Skeletal muscle satellite cell (primary cell): ENCODE measurements at regions not wholly inside any gene's neighbourhood (a gene's known extent, or its start where the extent isn't known, plus 50 kb on each side); places are given as distances from the start of the nearest gene placed in this dataset.
A peak's percentile ranks its signal among the peaks of the same experiment; 100 is the strongest.

Experiments used
- H3K27me3 ChIP-seq: 2 replicates; pipeline ENCODE4 v1.7.0; 2013; ENCODE audit warnings: low read length; ENCODE audit not compliant: control insufficient read depth, insufficient read depth
- H3K36me3 ChIP-seq: 2 replicates; pipeline ENCODE4 v1.7.0; 2013; ENCODE audit warnings: mild to moderate bottlenecking, control low read depth, low read length; ENCODE audit not compliant: insufficient read depth
- H3K4me1 ChIP-seq: 2 replicates; pipeline ENCODE4 v1.7.0; 2013; ENCODE audit warnings: low read length; ENCODE audit not compliant: control insufficient read depth, insufficient read depth
- H3K4me2 ChIP-seq: 2 replicates; pipeline ENCODE4 v1.7.0; 2013; ENCODE audit warnings: mild to moderate bottlenecking, low read length
- H3K4me3 ChIP-seq: 2 replicates; pipeline ENCODE4 v1.7.0; 2013; ENCODE audit warnings: low read length
- H3K9ac ChIP-seq: 2 replicates; pipeline ENCODE4 v1.7.0; 2013; ENCODE audit warnings: mild to moderate bottlenecking, low read depth, low read length, moderate library complexity
- H3K9me3 ChIP-seq: replicated peaks from 2 replicates; pipeline ENCODE4 v1.7.0; 2013; ENCODE audit warnings: mild to moderate bottlenecking, control low read depth, low read length

- Histone ChIP-seq H3K4me2 (peak overlapping the region; percentile 2), H3K4me3 (no peak overlapping the region), H3K36me3 (no peaks in the 10 kb centered on the region), H3K4me1 (peaks cover 29% of the 10 kb centered on the region), H3K27me3 (no peaks in the 10 kb centered on the region), H3K9me3 (no peaks in the 10 kb centered on the region), H3K9ac (no peak overlapping the region)
Measured at GRCh38 chr4:140300271-140300970, 73.0 kb upstream of the SCOC start.

GRCh38 chr4:140298001-140298400, 75.4 kb upstream of the SCOC start:
- Histone ChIP-seq H3K4me2 (no peak overlapping the region), H3K27me3 (peaks cover 4% of the 10 kb centered on the region), H3K9ac (no peak overlapping the region), H3K36me3 (no peaks in the 10 kb centered on the region), H3K4me3 (no peak overlapping the region), H3K4me1 (peaks cover 29% of the 10 kb centered on the region), H3K9me3 (no peaks in the 10 kb centered on the region)

GRCh38 chr4:140297221-140297570, 76.2 kb upstream of the SCOC start:
- Histone ChIP-seq H3K9me3 (no peaks in the 10 kb centered on the region), H3K9ac (no peak overlapping the region), H3K4me3 (no peak overlapping the region), H3K4me2 (peak overlapping the region; percentile 58), H3K4me1 (peaks cover 29% of the 10 kb centered on the region), H3K27me3 (peaks cover 9% of the 10 kb centered on the region), H3K36me3 (no peaks in the 10 kb centered on the region)

- Histone ChIP-seq H3K9me3 (no peaks in the 10 kb centered on the region), H3K27me3 (peaks cover 12% of the 10 kb centered on the region), H3K4me1 (peaks cover 29% of the 10 kb centered on the region), H3K36me3 (no peaks in the 10 kb centered on the region), H3K4me3 (peak overlapping the region; percentile 42), H3K4me2 (peak overlapping the region; percentile 58), H3K9ac (peak overlapping the region; percentile 49)
Measured at GRCh38 chr4:140296335-140297220, 76.9 kb upstream of the SCOC start.

GRCh38 chr4:140293979-140294378, 79.5 kb upstream of the SCOC start:
- Histone ChIP-seq H3K4me1 (peaks cover 15% of the 10 kb centered on the region), H3K4me3 (no peak overlapping the region), H3K9ac (no peak overlapping the region), H3K4me2 (no peak overlapping the region), H3K9me3 (no peaks in the 10 kb centered on the region), H3K36me3 (no peaks in the 10 kb centered on the region), H3K27me3 (peaks cover 36% of the 10 kb centered on the region)

- H3K9ac ChIP-seq = no peak overlapping the region
- H3K4me2 ChIP-seq = no peak overlapping the region
- no peak overlapping the region for H3K4me3 ChIP-seq
- peaks cover 5% of the 10 kb centered on the region for H3K4me1 ChIP-seq
- H3K9me3 ChIP-seq = no peaks in the 10 kb centered on the region
- no peaks in the 10 kb centered on the region for H3K36me3 ChIP-seq
- peaks cover 42% of the 10 kb centered on the region for H3K27me3 ChIP-seq
Measured at GRCh38 chr4:140291259-140291658, 82.2 kb upstream of the SCOC start.

- Histone ChIP-seq H3K4me3 (no peak overlapping the region), H3K9ac (no peak overlapping the region), H3K4me2 (no peak overlapping the region), H3K27me3 (peaks cover 58% of the 10 kb centered on the region), H3K9me3 (no peaks in the 10 kb centered on the region), H3K4me1 (no peaks in the 10 kb centered on the region), H3K36me3 (no peaks in the 10 kb centered on the region)
Measured at GRCh38 chr4:140289486-140289885, 84.0 kb upstream of the SCOC start.

- peaks cover 75% of the 10 kb centered on the region for H3K27me3 ChIP-seq
- no peak overlapping the region for H3K4me3 ChIP-seq
- H3K4me2 ChIP-seq = peak overlapping the region; percentile 48
- no peak overlapping the region for H3K9ac ChIP-seq
- no peaks in the 10 kb centered on the region for H3K36me3 ChIP-seq
- no peaks in the 10 kb centered on the region for H3K9me3 ChIP-seq
- no peaks in the 10 kb centered on the region for H3K4me1 ChIP-seq
Measured at GRCh38 chr4:140286456-140286855, 87.0 kb upstream of the SCOC start.

- H3K27me3 ChIP-seq = peaks cover 64% of the 10 kb centered on the region
- H3K4me3 ChIP-seq = no peak overlapping the region
- no peaks in the 10 kb centered on the region for H3K36me3 ChIP-seq
- no peak overlapping the region for H3K9ac ChIP-seq
- H3K4me1 ChIP-seq = no peaks in the 10 kb centered on the region
- H3K9me3 ChIP-seq = no peaks in the 10 kb centered on the region
- H3K4me2 ChIP-seq = no peak overlapping the region
Measured at GRCh38 chr4:140284456-140284855, 89.0 kb upstream of the SCOC start.

GRCh38 chr4:140281828-140282552, 91.5 kb upstream of the SCOC start:
- Histone ChIP-seq H3K9me3 (no peaks in the 10 kb centered on the region), H3K4me1 (peaks cover 3% of the 10 kb centered on the region), H3K9ac (no peak overlapping the region), H3K4me3 (no peak overlapping the region), H3K36me3 (no peaks in the 10 kb centered on the region), H3K27me3 (peaks cover 59% of the 10 kb centered on the region), H3K4me2 (no peak overlapping the region)

- Histone ChIP-seq H3K4me2 (no peak overlapping the region), H3K27me3 (peaks cover 35% of the 10 kb centered on the region), H3K4me3 (no peak overlapping the region), H3K4me1 (peaks cover 3% of the 10 kb centered on the region), H3K9ac (no peak overlapping the region), H3K9me3 (no peaks in the 10 kb centered on the region), H3K36me3 (no peaks in the 10 kb centered on the region)
Measured at GRCh38 chr4:140277576-140277975, 95.9 kb upstream of the SCOC start.
